ENCODE measurements at regions not wholly inside any gene's neighbourhood (a gene's known extent, or its start where the extent isn't known, plus 50 kb on each side); places are given as distances from the start of the nearest gene placed in this dataset.

DNA sequence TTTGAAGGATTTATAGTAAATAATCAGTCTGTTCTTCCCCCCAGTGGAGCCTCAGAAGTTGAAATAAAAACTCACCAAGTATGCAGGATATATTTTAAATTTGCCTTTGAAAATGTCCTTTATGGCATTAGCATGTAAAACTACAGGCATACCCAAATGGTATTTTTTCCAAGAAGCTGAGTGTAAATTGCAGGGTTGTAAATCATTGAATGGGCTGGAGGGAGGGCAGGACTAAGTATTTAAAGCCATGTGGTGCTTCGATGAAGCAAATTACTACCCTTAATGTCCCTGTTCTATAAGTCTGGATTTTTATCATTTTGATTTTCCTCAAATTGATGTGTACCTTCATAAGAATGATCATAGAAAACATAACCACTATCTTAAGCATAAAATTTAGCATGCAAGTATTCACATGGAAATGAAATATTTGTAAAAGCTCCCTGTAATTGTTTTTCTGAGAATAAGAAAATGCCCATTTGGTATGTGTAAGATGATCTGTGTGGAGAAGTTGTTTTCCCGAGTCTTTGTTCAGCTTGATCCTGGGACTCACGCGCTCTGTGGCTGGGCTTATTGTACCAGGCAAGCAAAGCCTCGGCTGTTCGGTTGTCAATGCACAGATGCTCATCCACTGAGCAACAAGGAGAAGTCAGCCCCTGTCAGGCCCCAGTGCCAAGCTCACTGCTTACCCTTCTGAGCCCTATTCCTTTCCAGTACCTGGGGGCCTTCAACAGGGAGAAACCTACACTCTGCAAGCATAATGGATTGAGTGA lies 66.7 kb downstream of the CD164 start:
- no peak overlapping the region for H3K4me3 ChIP-seq (ENCODE audit: low read depth, low read length)
- DNase-seq (ENCODE audit: low read depth) = no peak
- TF ChIP-seq, protein P1, sequence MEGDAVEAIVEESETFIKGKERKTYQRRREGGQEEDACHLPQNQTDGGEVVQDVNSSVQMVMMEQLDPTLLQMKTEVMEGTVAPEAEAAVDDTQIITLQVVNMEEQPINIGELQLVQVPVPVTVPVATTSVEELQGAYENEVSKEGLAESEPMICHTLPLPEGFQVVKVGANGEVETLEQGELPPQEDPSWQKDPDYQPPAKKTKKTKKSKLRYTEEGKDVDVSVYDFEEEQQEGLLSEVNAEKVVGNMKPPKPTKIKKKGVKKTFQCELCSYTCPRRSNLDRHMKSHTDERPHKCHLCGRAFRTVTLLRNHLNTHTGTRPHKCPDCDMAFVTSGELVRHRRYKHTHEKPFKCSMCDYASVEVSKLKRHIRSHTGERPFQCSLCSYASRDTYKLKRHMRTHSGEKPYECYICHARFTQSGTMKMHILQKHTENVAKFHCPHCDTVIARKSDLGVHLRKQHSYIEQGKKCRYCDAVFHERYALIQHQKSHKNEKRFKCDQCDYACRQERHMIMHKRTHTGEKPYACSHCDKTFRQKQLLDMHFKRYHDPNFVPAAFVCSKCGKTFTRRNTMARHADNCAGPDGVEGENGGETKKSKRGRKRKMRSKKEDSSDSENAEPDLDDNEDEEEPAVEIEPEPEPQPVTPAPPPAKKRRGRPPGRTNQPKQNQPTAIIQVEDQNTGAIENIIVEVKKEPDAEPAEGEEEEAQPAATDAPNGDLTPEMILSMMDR (IDR thresholded peaks at IDR 0.05; ENCODE audit: insufficient read depth, low read depth, low read length, missing control alignments) = no peak

DNA sequence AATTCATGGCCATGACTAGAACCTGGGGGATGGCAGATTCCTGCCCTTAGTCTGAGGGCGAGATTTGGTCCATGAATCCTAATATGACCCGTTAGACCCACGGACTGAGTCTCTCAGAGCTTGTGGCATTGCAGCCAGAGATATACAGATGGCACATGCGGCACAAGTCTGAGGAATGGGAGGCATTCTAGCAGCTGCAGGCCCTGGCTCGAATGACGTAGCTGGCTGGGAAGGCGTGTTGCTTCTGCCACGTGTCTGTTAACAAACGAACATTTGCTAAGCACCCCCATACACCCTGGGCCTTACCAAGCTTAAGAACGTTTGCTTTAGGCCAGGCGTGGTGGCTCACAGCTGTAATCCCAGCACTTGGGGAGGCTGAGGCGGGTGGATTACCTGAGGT lies 68.0 kb downstream of the CD164 start:
- no peak overlapping the region for H3K4me3 ChIP-seq (ENCODE audit: low read depth, low read length)
- DNase-seq (ENCODE audit: low read depth) = no peak
- TF ChIP-seq, protein P1 (IDR thresholded peaks at IDR 0.05; ENCODE audit: insufficient read depth, low read depth, low read length, missing control alignments) = no peak

DNA sequence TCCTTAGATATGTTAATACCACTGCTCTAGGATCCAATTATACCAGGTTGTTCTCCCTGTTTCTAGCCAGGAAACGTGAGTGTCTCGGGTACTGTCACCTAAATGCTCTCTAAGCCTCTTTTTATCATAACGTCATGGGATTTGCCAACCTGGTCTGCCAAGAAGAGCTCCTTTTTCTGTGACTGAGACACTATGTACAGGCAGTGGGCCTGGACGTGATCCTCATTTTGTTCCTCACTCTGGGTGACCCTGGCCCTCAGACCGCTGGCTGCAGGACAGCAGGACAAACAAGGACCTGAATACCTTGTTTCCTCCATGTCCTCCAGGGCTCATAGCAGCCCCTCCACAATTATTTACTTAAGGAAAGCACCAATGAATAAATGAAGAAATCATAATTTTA lies 69.1 kb downstream of the CD164 start:
- TF ChIP-seq, protein P1 (IDR thresholded peaks at IDR 0.05; ENCODE audit: insufficient read depth, low read depth, low read length, missing control alignments) = no peak
- no peak for DNase-seq (ENCODE audit: low read depth)
- H3K4me3 ChIP-seq (ENCODE audit: low read depth, low read length) = no peak overlapping the region

DNA sequence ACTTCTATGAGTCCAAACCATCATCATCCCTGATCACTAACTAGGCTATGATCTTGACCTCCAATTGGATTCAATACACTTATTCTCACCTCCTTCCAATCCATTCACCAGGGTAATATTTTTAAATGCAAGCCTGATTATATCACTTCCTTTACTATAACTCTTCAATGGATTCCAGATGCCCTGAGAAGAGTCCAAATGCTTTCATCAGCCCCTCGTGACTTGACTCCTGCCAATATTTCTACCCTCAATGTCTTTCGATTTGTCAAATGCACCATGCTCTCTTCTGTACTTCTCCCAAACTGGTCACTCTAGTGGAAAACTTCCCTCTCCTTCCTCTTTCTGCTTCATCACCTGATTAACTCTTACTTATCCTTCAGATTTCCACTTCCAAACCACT lies 70.8 kb downstream of the CD164 start:
- TF ChIP-seq, protein P1 (IDR thresholded peaks at IDR 0.05; ENCODE audit: insufficient read depth, low read depth, low read length, missing control alignments) = no peak
- no peak overlapping the region for H3K4me3 ChIP-seq (ENCODE audit: low read depth, low read length)
- no peak for DNase-seq (ENCODE audit: low read depth)

DNA sequence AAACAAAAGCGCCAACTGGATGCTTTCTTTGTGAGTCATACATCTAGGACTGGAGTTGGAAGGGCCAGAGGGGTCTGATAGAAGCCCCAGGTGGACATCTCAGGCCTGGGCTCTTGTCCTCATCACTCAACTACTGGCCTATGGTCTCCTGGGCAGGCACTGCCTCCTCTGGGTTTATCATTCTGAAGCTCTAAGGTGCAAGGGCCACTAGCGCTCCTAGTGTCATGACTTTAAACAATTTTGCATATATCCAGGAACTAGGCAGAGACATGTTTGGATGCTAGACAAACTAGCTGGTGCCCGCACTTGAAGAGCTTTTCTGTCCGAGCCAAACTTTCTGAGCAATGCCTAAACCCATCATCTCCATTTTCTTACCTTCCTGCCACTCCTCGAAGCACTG lies 72.3 kb downstream of the CD164 start:
- no peak for DNase-seq (ENCODE audit: low read depth)
- TF ChIP-seq, protein P1 (IDR thresholded peaks at IDR 0.05; ENCODE audit: insufficient read depth, low read depth, low read length, missing control alignments) = no peak
- H3K4me3 ChIP-seq (ENCODE audit: low read depth, low read length) = no peak overlapping the region

DNA sequence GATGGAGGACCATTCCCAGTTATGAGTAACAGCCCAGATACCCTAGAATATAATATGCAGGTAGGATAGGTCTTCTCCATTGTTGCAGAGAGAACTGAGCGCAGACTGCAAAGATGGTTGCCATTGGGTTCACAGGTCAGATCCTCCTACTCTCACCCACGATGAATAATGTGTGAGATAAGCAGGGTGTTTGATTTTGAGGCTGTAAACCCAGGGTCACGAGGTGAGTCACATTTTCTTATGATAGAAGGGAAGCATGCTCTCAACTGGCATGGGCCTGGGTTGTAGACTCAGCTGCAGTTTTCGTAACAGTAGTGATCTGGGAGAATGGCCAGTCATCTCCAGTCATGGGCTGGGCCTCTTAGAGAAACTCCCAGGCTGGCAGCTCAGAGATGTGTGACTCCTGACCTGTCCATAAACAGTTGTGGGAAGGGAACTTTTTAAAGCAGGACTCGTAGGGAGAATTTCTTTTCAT lies 74.2 kb downstream of the CD164 start:
- TF ChIP-seq, protein P1 (IDR thresholded peaks at IDR 0.05; ENCODE audit: insufficient read depth, low read depth, low read length, missing control alignments) = no peak
- no peak overlapping the region for H3K4me3 ChIP-seq (ENCODE audit: low read depth, low read length)
- no peak for DNase-seq (ENCODE audit: low read depth)

DNA sequence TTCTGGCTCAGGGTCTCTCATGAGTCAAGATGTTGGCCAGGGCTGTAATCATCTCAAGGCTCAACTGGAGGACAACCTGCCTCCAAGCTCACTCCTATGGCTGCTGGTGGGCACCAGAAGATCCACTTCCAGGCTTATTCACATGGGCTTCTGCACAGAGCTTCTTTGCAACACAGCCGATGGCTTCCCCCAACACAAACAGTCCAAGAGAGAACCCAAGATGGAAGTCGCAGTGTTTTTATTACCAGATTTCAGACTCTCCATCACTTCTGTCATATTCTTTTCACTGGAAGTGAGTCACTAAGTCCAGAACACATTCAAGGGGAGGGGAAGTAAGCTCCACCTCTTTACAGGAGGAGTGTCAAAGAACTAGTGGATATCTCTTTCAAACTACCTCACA lies 75.5 kb downstream of the CD164 start:
- TF ChIP-seq, protein P1 (IDR thresholded peaks at IDR 0.05; ENCODE audit: insufficient read depth, low read depth, low read length, missing control alignments) = no peak
- no peak overlapping the region for H3K4me3 ChIP-seq (ENCODE audit: low read depth, low read length)
- no peak for DNase-seq (ENCODE audit: low read depth)

Measured in GM12865 (cell line).